PC-3 (cell line): ENCODE measurements at regions not wholly inside any gene's neighbourhood (a gene's known extent, or its start where the extent isn't known, plus 50 kb on each side); places are given as distances from the start of the nearest gene placed in this dataset.

ENCODE experiments used
- CTCF ChIP-seq: fragments of 300-600 bp; sonication (generic); conservative IDR thresholded peaks from 2 replicates; pipeline ENCODE4 v1.5.1; 2017; ENCODE audit warnings: antibody characterized with exemption, low read depth, mild to moderate bottlenecking, low read length
- EZH2phosphoT487 ChIP-seq: fragments of 300-600 bp; sonication (generic); IDR thresholded peaks from 2 replicates; pipeline ENCODE4 v1.6.1; 2018; ENCODE audit warnings: mild to moderate bottlenecking, antibody characterized with exemption, low read length, borderline replicate concordance

DNA sequence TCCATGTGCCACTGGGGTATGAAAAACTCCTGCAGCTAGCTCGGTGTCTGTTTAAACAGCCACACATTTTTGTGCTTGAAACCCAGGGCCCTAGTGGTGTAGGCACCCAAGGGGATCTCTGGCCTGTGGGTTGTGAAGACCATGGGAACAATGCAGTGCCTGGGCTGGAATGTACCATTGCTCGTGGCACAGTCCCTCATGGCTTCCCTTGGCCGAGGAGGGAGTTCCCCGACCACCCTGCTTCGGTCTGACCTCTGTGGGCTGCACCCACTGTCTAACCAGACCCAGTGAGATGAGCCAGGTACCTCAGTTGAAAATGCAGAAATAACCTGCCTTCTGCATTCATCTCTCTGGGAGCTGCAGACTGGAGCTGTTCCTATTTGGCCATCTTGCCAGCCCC is 214.0 kb downstream of the TRPC6 start:
- no peak for TF ChIP-seq CTCF
- TF ChIP-seq EZH2phosphoT487 = no peak
